RWPE1 (cell line): ENCODE measurements at regions not wholly inside any gene's neighbourhood (a gene's known extent, or its start where the extent isn't known, plus 50 kb on each side); places are given as distances from the start of the nearest gene placed in this dataset.

ENCODE experiments used
- CTCF ChIA-PET: fragments of 350-600 bp; sonication (Branson Sonifier 250); formaldehyde crosslinking; extraction: SDS; loops from one replicate; lab custom pipeline; 2021; lab: Yijun Ruan, JAX
- POLR2A ChIA-PET: fragments of 400-600 bp; formaldehyde crosslinking; extraction: SDS; loops from one replicate; lab custom pipeline; 2020; ENCODE audit warnings: antibody characterized with exemption; ENCODE audit not compliant: low non-redundant PET; lab: Yijun Ruan, JAX
- DNase-seq: peaks from one replicate; pipeline ENCODE4 v3.0.0; 2012; ENCODE audit warnings: low spot score
- H3K27ac ChIP-seq: fragments of 450-650 bp; 2 replicates; pipeline ENCODE4 v1.5.1; 2017
- TF ChIP-seq, protein P1 (sequence below): fragments of 450-650 bp; conservative IDR thresholded peaks from 2 replicates; pipeline ENCODE4 v1.5.1; 2017; ENCODE audit warnings: low read depth, mild to moderate bottlenecking

- no peak overlapping the region for H3K27ac ChIP-seq
- peak; percentile 70 for DNase-seq
- TF ChIP-seq, protein P1, sequence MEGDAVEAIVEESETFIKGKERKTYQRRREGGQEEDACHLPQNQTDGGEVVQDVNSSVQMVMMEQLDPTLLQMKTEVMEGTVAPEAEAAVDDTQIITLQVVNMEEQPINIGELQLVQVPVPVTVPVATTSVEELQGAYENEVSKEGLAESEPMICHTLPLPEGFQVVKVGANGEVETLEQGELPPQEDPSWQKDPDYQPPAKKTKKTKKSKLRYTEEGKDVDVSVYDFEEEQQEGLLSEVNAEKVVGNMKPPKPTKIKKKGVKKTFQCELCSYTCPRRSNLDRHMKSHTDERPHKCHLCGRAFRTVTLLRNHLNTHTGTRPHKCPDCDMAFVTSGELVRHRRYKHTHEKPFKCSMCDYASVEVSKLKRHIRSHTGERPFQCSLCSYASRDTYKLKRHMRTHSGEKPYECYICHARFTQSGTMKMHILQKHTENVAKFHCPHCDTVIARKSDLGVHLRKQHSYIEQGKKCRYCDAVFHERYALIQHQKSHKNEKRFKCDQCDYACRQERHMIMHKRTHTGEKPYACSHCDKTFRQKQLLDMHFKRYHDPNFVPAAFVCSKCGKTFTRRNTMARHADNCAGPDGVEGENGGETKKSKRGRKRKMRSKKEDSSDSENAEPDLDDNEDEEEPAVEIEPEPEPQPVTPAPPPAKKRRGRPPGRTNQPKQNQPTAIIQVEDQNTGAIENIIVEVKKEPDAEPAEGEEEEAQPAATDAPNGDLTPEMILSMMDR: peak; percentile 90
- ChIA-PET POLR2A (no interaction called here), CTCF (interaction anchor here (0.6 to 1.6 kb wide), 13 partner anchors 10 to 837 kb away, joined by 3 to 11 read pairs (median 4); no protein-coding TSS in a partner anchor)
These were observed 408.3 kb upstream of the PLXNA2 start for GRCh38 chr1:208652296-208653160.

DNA sequence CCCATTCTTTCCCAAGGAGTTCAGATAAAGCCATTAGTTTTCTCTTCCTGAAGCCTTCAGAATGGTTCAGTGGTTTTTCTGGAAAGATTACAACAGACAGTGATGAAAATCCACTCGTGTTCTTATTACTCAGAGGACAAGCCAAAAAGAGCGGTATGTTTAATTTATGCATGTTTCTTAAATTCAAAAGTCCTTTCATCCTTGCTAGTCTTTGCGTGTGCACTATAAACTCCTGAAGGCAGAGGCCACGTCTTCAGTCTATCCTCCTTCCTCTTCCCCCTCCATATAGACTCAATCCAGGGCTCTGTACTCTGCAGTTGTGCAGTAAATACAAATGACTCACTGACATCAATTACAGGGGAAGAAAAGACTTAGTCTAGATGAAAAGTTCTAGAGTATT lies 409.2 kb upstream of the PLXNA2 start:
- H3K27ac ChIP-seq: no peak overlapping the region
- POLR2A ChIA-PET: no interaction called here
- TF ChIP-seq, protein P1: no peak
- DNase-seq: no peak
- CTCF ChIA-PET: interaction anchor here (0.5 to 0.7 kb wide), 5 partner anchors 22 to 836 kb away, joined by 3 to 5 read pairs (median 4); no protein-coding TSS in a partner anchor

DNA sequence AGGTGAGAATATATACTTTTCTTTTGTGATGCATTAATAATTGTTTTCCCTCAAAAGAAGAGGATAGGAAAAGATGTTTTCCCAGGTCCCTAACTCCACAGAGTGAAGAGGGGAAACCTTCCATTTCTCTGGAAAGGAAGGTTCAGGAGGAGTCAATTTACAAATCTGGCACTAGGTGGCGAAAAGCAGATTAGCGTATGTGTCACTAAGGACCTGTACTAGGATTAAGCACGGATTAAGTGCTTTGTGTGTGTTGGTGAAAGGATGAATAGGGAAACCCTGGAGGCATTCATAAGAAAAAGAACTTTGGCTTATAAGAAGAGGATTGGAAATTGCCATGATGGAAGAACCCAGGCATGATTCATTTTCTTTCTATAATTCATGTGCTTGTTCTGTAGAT lies 410.1 kb upstream of the PLXNA2 start:
- peak; percentile 8 for DNase-seq
- no peak overlapping the region for H3K27ac ChIP-seq
- TF ChIP-seq, protein P1: peak; percentile 26; the same call in 1 of the 2 replicates
- POLR2A ChIA-PET: no interaction called here
- CTCF ChIA-PET: interaction anchor here (0.7 kb wide), 2 partner anchors 158 to 396 kb away, joined by 3 to 4 read pairs; no protein-coding TSS in a partner anchor

- no peak for DNase-seq
- POLR2A ChIA-PET: no interaction called here
- TF ChIP-seq, protein P1: no peak
- no peak overlapping the region for H3K27ac ChIP-seq
- CTCF ChIA-PET: no interaction called here
These were observed 421.8 kb upstream of the PLXNA2 start for GRCh38 chr1:208665936-208666335.

- TF ChIP-seq, protein P1: no peak
- ChIA-PET POLR2A (no interaction called here), CTCF (interaction anchor here (1.2 kb wide), 1 partner anchor 539 kb away, joined by 4 read pairs; no protein-coding TSS in a partner anchor)
- H3K27ac ChIP-seq: no peak overlapping the region
- DNase-seq: peak; percentile 3
These were observed 424.8 kb upstream of the PLXNA2 start for GRCh38 chr1:208668991-208669390.

DNA sequence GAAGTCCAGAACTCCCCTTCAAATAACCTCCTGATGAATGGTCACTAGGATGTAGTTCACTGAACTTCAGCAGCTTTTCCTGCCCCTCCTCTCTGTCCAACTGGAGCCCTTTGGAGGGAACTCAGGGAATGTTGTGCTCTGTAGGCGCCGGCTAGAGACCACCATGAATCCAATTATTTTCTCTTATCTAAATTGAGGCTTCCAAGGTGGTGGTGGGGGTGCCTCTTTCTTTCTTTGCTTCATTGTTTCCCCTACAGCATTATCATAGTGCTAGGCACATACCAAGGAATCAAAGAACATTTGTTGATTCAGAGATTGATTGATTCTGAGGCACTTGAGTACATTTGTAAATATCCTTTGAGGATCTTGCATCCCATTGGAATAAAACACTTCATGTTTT lies 426.6 kb upstream of the PLXNA2 start:
- POLR2A ChIA-PET: no interaction called here
- H3K27ac ChIP-seq: no peak overlapping the region
- TF ChIP-seq, protein P1: no peak
- CTCF ChIA-PET: interaction anchor here (0.8 to 1.1 kb wide), 2 partner anchors 19 to 537 kb away, joined by 3 read pairs; no protein-coding TSS in a partner anchor
- DNase-seq: no peak
